GM12873 (cell line): ENCODE measurements at regions not wholly inside any gene's neighbourhood (a gene's known extent, or its start where the extent isn't known, plus 50 kb on each side); places are given as distances from the start of the nearest gene placed in this dataset.

Source experiments
- TF ChIP-seq, protein P1 (sequence below): IDR thresholded peaks from 2 replicates; pipeline ENCODE4 v1.5.1; 2012; ENCODE audit warnings: low read depth, mild to moderate bottlenecking, moderate library complexity, low read length, control low read depth; ENCODE audit not compliant: insufficient read depth; ENCODE audit errors: missing control alignments

DNA sequence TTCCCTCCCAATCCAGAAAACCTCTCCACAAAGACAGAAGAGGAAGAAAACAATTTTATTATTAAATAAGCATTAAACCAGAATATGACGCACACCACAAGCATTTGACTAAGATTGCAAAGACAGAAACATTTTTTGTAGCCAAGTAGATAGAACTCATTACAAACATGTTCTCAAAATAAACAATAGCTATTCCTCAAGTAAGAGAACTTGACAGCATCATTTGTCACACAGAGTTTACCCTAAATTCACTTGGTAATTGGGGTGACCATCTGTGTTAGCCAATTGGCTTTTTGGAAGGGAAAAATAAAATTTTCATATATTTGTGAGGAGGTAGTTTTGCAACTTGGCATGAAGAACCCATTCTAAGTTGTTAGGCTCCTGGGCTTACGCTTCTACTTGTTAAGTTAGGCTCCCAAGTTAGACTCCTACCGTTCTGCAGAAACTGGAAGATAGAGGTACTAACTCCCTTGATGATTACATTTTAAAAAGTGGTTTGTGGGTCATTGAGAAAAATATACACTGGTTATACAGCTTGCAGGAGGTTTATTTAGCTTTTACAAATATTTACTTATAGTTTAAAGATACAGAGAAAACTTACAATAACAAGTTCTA lies 618.6 kb upstream of the CNTNAP2 start:
- TF ChIP-seq, protein P1, sequence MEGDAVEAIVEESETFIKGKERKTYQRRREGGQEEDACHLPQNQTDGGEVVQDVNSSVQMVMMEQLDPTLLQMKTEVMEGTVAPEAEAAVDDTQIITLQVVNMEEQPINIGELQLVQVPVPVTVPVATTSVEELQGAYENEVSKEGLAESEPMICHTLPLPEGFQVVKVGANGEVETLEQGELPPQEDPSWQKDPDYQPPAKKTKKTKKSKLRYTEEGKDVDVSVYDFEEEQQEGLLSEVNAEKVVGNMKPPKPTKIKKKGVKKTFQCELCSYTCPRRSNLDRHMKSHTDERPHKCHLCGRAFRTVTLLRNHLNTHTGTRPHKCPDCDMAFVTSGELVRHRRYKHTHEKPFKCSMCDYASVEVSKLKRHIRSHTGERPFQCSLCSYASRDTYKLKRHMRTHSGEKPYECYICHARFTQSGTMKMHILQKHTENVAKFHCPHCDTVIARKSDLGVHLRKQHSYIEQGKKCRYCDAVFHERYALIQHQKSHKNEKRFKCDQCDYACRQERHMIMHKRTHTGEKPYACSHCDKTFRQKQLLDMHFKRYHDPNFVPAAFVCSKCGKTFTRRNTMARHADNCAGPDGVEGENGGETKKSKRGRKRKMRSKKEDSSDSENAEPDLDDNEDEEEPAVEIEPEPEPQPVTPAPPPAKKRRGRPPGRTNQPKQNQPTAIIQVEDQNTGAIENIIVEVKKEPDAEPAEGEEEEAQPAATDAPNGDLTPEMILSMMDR: no peak

DNA sequence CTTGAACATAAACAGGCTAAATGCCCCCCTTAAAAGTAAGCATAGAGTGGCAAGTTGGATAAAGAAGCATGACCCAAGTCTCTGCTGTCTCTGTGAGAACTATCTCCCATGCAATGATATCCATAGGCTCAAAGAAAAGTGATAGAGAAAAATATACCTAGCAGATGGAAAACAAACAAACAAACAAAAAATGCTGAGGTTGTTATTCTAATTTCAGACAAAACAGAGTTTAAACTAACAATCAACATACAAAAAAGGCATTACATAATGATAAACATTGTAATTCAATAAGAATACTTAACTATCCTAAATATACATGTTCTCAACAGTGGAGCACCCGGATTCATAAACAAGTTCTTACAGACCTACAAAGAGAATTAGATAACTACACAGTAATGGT lies 626.2 kb upstream of the CNTNAP2 start:
- TF ChIP-seq, protein P1: no peak

DNA sequence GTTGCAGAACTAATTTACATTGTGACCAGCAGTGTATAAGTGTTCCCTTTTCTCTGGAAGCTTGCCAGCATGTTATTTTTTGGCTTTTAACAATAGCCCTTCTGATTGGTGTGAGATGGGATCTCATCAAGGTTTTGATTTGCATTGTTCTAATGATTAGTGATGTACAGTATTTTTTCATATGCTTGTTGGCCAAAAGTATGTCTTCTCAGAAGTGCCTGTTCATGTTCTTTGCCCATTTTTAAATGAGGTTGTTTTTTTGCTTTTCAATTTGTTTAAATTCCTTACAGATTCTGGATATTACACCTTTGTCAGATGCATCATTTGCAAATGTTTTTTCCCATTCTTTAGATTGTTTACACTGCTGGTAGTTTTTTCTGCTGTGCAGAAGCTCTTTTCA lies 627.0 kb upstream of the CNTNAP2 start:
- TF ChIP-seq, protein P1: no peak

DNA sequence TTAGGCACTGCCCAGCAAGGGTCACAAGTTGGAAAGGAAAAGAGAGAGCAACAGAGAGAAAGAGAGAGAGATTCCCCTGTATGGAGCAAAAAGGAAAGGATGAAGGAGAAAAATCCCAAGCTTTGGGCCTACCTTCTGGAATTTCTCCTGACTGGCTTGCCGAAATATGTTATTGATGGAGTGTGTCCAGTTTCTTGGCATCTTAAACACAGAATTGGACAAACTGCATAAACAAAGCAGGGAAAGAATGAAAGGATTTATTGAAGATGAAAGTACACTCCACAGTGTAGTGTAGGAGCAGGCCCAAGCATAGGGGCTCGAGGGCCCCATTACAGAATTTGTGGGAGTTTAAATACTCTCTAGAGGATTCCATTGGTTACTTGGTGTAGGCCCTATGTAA lies 627.8 kb upstream of the CNTNAP2 start:
- TF ChIP-seq, protein P1: no peak

DNA sequence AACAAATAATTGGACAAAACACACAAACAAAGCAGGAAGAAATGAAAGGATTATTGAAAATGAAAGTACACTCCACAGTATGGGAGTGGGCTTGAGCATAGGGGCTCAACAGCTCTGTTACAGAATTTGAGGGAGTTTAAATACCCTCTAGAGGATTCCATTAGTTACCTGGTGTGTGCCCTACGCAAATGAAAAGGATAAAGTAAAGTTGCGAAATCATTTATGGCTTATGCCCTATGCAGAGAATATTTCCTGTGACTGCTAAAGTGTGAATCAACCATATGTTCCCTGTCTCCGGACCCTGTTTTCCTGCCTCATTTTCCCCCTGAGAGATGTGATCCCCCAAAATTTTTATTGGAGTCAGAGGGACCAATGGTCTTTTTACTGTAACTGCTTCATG lies 634.6 kb upstream of the CNTNAP2 start:
- TF ChIP-seq, protein P1: no peak

DNA sequence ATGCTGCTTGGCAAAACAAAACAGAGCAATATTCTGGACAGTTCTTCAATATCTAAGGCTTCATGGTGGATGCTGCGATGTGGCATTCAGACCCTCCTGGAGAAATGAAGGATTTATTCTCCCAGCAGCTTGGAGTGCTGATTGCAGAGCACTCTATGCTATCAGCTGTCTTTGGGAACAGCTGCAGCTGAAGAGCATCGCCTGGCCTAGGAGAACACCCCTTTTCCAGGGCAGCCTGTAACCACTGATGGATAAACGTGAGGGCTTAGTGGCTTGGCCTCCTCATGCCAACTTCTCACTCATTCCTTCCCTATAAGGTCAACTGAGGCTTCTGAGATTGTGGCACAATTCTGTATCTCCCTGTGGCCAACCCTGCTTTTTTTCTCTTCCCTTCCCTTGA lies 638.1 kb upstream of the CNTNAP2 start:
- TF ChIP-seq, protein P1: no peak

DNA sequence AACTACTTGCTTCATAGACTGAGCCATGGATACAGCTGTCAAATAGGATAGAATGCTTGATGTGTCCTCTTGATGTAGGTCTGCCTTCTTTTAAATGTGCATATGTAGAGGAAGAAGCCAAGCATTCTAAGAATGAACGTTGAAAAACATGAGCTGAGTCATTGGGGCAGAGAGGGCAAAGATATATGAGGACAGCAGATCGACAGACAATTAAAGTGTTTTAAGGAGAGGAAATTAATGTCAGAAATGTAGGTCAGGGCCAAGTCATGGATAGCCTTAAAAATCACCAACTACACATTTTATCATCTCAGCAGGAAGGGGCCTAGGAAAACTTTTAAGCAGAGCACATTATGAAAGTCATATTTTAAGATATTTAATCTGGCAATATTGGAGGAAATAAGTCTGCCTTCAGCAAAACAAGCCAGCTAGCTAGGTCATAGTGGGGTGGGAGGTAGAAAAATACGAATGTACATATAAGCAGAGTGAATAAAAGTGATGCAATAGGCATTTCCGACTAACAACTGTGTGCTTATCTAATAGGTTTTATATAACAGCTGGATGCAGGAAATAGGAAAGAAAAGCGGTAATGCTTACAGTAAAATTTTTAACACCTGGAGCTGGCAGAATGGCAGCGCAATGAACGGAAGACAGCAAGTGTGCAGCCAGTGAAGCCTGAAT lies 638.3 kb upstream of the TPK1 start:
- TF ChIP-seq, protein P1: no peak
